ENCODE measurements at regions not wholly inside any gene's neighbourhood (a gene's known extent, or its start where the extent isn't known, plus 50 kb on each side); places are given as distances from the start of the nearest gene placed in this dataset.

GRCh38 chr2:133849341-133849740, 281.1 kb upstream of the NCKAP5 start:
- Histone ChIP-seq H4K20me1 (ENCODE audit: insufficient read depth) (no peaks in the 10 kb centered on the region), H3K9ac (no peak overlapping the region), H3K27me3 (ENCODE audit: insufficient read depth) (no peaks in the 10 kb centered on the region), H3K4me2 (no peak overlapping the region), H3K36me3 (replicated peaks in 1 of 2; ENCODE audit: control insufficient read depth in 1 of 2, insufficient read depth in 2 of 2, low read length in 1 of 2) (no peaks in the 10 kb centered on the region), H3K27ac (ENCODE audit: low read depth in 2 of 2, low read length in 1 of 2) (no peak overlapping the region), H3K4me3 (ENCODE audit: low read depth in 2 of 2, low read length in 1 of 2) (no peak overlapping the region), H3K9me2 (no peaks in the 10 kb centered on the region), H3F3A (replicated peaks; ENCODE audit: insufficient read depth) (no peaks in the 10 kb centered on the region), H3K4me1 (ENCODE audit: control insufficient read depth in 1 of 2, insufficient read depth in 2 of 2, low read depth in 1 of 2, low read length in 1 of 2) (no peaks in the 10 kb centered on the region), H3K9me3 (no peaks in the 10 kb centered on the region), H3K79me2 (ENCODE audit: insufficient read depth) (no peaks in the 10 kb centered on the region), H2AFZ (ENCODE audit: low read depth) (no peak overlapping the region)
- no peak for DNase-seq
- WGBS (ENCODE audit: low lambda C conversion rate), result 64% methylated on average over 1 of the region's 1 CpG
- ChIA-PET CTCF (interaction anchor here (0.8 to 1.3 kb wide), 3 partner anchors 9 to 288 kb away, joined by 3 to 4 read pairs (median 3); no protein-coding TSS in a partner anchor), POLR2A (no interaction called here)
- no peak for TF ChIP-seq FOSL2 (IDR thresholded peaks at IDR 0.05; ENCODE audit: borderline replicate concordance, low read depth)
- no peak for TF ChIP-seq GABPA (IDR thresholded peaks at IDR 0.05; ENCODE audit: low read depth)
- no peak for TF ChIP-seq EZH2phosphoT487 (IDR thresholded peaks at IDR 0.05; ENCODE audit: borderline replicate concordance, low read depth)
- TF ChIP-seq TCF12 (IDR thresholded peaks at IDR 0.05), result no peak
- TF ChIP-seq RFX5 (IDR thresholded peaks at IDR 0.05; ENCODE audit: low read length), result no peak
- TF ChIP-seq FOXM1 (IDR thresholded peaks at IDR 0.05; ENCODE audit: low read depth), result no peak
- TF ChIP-seq RCOR1 (IDR thresholded peaks at IDR 0.05; ENCODE audit: low read length), result no peak
- no peak for TF ChIP-seq NRF1 (IDR thresholded peaks at IDR 0.05; ENCODE audit: low read depth, low read length)
- TF ChIP-seq JUND (IDR thresholded peaks at IDR 0.05), result no peak
- TF ChIP-seq, protein P1, sequence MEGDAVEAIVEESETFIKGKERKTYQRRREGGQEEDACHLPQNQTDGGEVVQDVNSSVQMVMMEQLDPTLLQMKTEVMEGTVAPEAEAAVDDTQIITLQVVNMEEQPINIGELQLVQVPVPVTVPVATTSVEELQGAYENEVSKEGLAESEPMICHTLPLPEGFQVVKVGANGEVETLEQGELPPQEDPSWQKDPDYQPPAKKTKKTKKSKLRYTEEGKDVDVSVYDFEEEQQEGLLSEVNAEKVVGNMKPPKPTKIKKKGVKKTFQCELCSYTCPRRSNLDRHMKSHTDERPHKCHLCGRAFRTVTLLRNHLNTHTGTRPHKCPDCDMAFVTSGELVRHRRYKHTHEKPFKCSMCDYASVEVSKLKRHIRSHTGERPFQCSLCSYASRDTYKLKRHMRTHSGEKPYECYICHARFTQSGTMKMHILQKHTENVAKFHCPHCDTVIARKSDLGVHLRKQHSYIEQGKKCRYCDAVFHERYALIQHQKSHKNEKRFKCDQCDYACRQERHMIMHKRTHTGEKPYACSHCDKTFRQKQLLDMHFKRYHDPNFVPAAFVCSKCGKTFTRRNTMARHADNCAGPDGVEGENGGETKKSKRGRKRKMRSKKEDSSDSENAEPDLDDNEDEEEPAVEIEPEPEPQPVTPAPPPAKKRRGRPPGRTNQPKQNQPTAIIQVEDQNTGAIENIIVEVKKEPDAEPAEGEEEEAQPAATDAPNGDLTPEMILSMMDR (IDR thresholded peaks at IDR 0.05), result no peak
- no peak for TF ChIP-seq SMC3 (IDR thresholded peaks at IDR 0.05; ENCODE audit: low read depth, low read length)

DNA sequence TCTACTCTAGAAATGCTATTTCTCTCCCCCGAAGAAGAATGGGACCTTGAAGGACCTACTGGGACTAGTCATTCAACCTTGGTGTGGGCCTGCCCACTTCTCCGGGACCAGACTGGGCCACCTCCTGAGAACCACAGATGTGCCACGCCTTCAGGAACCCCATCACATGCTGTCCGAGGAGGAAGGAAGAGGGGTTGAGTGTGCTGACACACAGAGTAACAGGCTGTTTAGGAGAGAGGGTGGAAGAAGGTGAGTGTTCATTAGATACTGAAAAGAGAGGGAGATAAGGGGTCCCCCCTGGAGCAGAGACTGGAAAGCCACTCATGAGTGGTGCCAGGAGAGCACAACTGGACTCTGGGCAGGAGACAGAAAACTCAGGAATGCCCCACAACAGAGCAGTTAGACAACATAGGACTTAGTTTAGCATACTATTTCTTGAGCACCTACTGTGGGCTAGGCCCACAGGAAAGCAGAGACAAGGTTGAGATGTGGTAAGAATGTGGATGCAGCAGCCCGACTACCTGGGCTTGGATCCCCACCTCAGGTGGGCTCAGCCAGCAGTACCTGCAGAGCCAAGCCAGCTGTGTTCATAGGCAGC, 286.4 kb upstream of the NCKAP5 start:
- whole genome bisulfite sequencing (ENCODE audit: low lambda C conversion rate), result 31% methylated on average over 4 of the region's 5 CpGs
- H3K9ac ChIP-seq, result no peak overlapping the region
- CTCF ChIA-PET, result interaction anchor here (5.2 kb wide), 1 partner anchor 11 kb away, joined by 28 read pairs; no protein-coding TSS in a partner anchor
- H4K20me1 ChIP-seq (ENCODE audit: insufficient read depth), result no peaks in the 10 kb centered on the region
- no peak overlapping the region for H3K4me3 ChIP-seq (ENCODE audit: low read depth in 2 of 2, low read length in 1 of 2)
- H3K4me2 ChIP-seq, result no peak overlapping the region
- no peak for DNase-seq
- POLR2A ChIA-PET, result no interaction called here
- peaks cover 0 to 2% of the 10 kb centered on the region in 2 experiments; a peak in 1 of 4 replicates for H3K4me1 ChIP-seq (ENCODE audit: control insufficient read depth in 1 of 2, insufficient read depth in 2 of 2, low read depth in 1 of 2, low read length in 1 of 2)
- H3K27ac ChIP-seq (ENCODE audit: low read depth in 2 of 2, low read length in 1 of 2), result no peak overlapping the region
- H3F3A ChIP-seq (replicated peaks; ENCODE audit: insufficient read depth), result no peaks in the 10 kb centered on the region
- no peaks in the 10 kb centered on the region for H3K9me2 ChIP-seq
- H3K36me3 ChIP-seq (replicated peaks in 1 of 2; ENCODE audit: control insufficient read depth in 1 of 2, insufficient read depth in 2 of 2, low read length in 1 of 2), result no peaks in the 10 kb centered on the region
- H3K27me3 ChIP-seq (ENCODE audit: insufficient read depth), result no peaks in the 10 kb centered on the region
- no peaks in the 10 kb centered on the region for H3K9me3 ChIP-seq
- TF ChIP-seq, protein P1 (IDR thresholded peaks at IDR 0.05), result no peak
- TF ChIP-seq CHD2 (IDR thresholded peaks at IDR 0.05; ENCODE audit: low read length, partially characterized antibody), result no peak
- TF ChIP-seq FOSL2 (IDR thresholded peaks at IDR 0.05; ENCODE audit: borderline replicate concordance, low read depth), result no peak
- no peak for TF ChIP-seq MAX (IDR thresholded peaks at IDR 0.05; ENCODE audit: low read depth)
- TF ChIP-seq SMC3 (IDR thresholded peaks at IDR 0.05; ENCODE audit: low read depth, low read length), result no peak
- TF ChIP-seq POLR2AphosphoS5 (IDR thresholded peaks at IDR 0.05; ENCODE audit: low read depth, low read length), result no peak
- TF ChIP-seq, protein P2, sequence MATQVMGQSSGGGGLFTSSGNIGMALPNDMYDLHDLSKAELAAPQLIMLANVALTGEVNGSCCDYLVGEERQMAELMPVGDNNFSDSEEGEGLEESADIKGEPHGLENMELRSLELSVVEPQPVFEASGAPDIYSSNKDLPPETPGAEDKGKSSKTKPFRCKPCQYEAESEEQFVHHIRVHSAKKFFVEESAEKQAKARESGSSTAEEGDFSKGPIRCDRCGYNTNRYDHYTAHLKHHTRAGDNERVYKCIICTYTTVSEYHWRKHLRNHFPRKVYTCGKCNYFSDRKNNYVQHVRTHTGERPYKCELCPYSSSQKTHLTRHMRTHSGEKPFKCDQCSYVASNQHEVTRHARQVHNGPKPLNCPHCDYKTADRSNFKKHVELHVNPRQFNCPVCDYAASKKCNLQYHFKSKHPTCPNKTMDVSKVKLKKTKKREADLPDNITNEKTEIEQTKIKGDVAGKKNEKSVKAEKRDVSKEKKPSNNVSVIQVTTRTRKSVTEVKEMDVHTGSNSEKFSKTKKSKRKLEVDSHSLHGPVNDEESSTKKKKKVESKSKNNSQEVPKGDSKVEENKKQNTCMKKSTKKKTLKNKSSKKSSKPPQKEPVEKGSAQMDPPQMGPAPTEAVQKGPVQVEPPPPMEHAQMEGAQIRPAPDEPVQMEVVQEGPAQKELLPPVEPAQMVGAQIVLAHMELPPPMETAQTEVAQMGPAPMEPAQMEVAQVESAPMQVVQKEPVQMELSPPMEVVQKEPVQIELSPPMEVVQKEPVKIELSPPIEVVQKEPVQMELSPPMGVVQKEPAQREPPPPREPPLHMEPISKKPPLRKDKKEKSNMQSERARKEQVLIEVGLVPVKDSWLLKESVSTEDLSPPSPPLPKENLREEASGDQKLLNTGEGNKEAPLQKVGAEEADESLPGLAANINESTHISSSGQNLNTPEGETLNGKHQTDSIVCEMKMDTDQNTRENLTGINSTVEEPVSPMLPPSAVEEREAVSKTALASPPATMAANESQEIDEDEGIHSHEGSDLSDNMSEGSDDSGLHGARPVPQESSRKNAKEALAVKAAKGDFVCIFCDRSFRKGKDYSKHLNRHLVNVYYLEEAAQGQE (IDR thresholded peaks at IDR 0.05; ENCODE audit: low read depth, low read length), result no peak
- TF ChIP-seq, protein P3, sequence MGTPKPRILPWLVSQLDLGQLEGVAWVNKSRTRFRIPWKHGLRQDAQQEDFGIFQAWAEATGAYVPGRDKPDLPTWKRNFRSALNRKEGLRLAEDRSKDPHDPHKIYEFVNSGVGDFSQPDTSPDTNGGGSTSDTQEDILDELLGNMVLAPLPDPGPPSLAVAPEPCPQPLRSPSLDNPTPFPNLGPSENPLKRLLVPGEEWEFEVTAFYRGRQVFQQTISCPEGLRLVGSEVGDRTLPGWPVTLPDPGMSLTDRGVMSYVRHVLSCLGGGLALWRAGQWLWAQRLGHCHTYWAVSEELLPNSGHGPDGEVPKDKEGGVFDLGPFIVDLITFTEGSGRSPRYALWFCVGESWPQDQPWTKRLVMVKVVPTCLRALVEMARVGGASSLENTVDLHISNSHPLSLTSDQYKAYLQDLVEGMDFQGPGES (IDR thresholded peaks at IDR 0.05; ENCODE audit: low read depth, low read length), result no peak
- H2AFZ ChIP-seq (ENCODE audit: low read depth), result no peak overlapping the region
- no peaks in the 10 kb centered on the region for H3K79me2 ChIP-seq (ENCODE audit: insufficient read depth)
